Transverse colon (tissue), 4 donors: ENCODE measurements at regions not wholly inside any gene's neighbourhood (a gene's known extent, or its start where the extent isn't known, plus 50 kb on each side); places are given as distances from the start of the nearest gene placed in this dataset.

Experiments
- POLR2A ChIP-seq: fragments of 450-650 bp; IDR thresholded peaks from one replicate; pipeline ENCODE4 v1.6.1; 2016; ENCODE audit warnings: antibody characterized with exemption, mild to moderate bottlenecking, moderate library complexity
- POLR2AphosphoS5 ChIP-seq, 3 donors: sonication (generic); formaldehyde crosslinking; IDR thresholded peaks; one replicate each; pipeline ENCODE4 v1.6.1; 2016; ENCODE audit warnings: antibody characterized with exemption in 3 of 3
- TF ChIP-seq, protein P1 (sequence below), 5 experiments: fragments of 200-600 bp in 3 of 5; fragments of 450-650 bp in 2 of 5; sonication (generic) in 3 of 5; IDR thresholded peaks; 1 replicate in 2 of 5; 2 replicates in 3 of 5; pipeline ENCODE4 v1.5.1; 2016 to 2017; ENCODE audit warnings: antibody characterized with exemption in 5 of 5, inconsistent platforms in 3 of 5, mild to moderate bottlenecking in 2 of 5, moderate library complexity in 1 of 5

GRCh38 chr1:189211742-189212141 is 1265.9 kb downstream of the BRINP3 start:
- TF ChIP-seq POLR2AphosphoS5 (IDR thresholded peaks at IDR 0.05), result no peak
- TF ChIP-seq, protein P1, sequence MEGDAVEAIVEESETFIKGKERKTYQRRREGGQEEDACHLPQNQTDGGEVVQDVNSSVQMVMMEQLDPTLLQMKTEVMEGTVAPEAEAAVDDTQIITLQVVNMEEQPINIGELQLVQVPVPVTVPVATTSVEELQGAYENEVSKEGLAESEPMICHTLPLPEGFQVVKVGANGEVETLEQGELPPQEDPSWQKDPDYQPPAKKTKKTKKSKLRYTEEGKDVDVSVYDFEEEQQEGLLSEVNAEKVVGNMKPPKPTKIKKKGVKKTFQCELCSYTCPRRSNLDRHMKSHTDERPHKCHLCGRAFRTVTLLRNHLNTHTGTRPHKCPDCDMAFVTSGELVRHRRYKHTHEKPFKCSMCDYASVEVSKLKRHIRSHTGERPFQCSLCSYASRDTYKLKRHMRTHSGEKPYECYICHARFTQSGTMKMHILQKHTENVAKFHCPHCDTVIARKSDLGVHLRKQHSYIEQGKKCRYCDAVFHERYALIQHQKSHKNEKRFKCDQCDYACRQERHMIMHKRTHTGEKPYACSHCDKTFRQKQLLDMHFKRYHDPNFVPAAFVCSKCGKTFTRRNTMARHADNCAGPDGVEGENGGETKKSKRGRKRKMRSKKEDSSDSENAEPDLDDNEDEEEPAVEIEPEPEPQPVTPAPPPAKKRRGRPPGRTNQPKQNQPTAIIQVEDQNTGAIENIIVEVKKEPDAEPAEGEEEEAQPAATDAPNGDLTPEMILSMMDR (IDR thresholded peaks at IDR 0.05), result no peak
- no peak for TF ChIP-seq POLR2A
